Smooth muscle cell (in vitro differentiated cells): ENCODE measurements at regions not wholly inside any gene's neighbourhood (a gene's known extent, or its start where the extent isn't known, plus 50 kb on each side); places are given as distances from the start of the nearest gene placed in this dataset.

Experiments used
- DNase-seq: peaks from one replicate; lab custom pipeline; 2025; ENCODE audit not compliant: unreplicated experiment; lab: John Stamatoyannopoulos, UW
- H2AFZ ChIP-seq: fragments of 200-600 bp; sonication (generic); 2 replicates; pipeline ENCODE4 v1.6.0; 2016; ENCODE audit warnings: antibody characterized with exemption, low read depth, mild to moderate bottlenecking
- H3F3A ChIP-seq: fragments of 200-600 bp; sonication (generic); 2 replicates; pipeline ENCODE4 v1.6.0; 2017; ENCODE audit warnings: antibody characterized with exemption, low read depth
- H3K27ac ChIP-seq: fragments of 200-600 bp; sonication (generic); 2 replicates; pipeline ENCODE4 v1.5.1; 2016; ENCODE audit warnings: low read depth, mild to moderate bottlenecking
- H3K27me3 ChIP-seq: fragments of 200-600 bp; sonication (generic); 2 replicates; pipeline ENCODE4 v1.6.1; 2016; ENCODE audit warnings: low read depth, mild to moderate bottlenecking
- H3K36me3 ChIP-seq: fragments of 200-600 bp; sonication (generic); 2 replicates; pipeline ENCODE4 v1.5.1; 2016; ENCODE audit warnings: low read depth
- H3K4me1 ChIP-seq: fragments of 200-600 bp; sonication (generic); 2 replicates; pipeline ENCODE4 v1.5.1; 2016; ENCODE audit warnings: low read depth
- H3K4me2 ChIP-seq: fragments of 200-600 bp; sonication (generic); 2 replicates; pipeline ENCODE4 v1.6.0; 2016; ENCODE audit warnings: mild to moderate bottlenecking
- H3K4me3 ChIP-seq: fragments of 200-600 bp; sonication (generic); 2 replicates; pipeline ENCODE4 v1.5.1; 2016; ENCODE audit warnings: mild to moderate bottlenecking
- H3K79me2 ChIP-seq: fragments of 200-600 bp; sonication (generic); 2 replicates; pipeline ENCODE4 v1.6.0; 2016; ENCODE audit warnings: low read depth, mild to moderate bottlenecking
- H3K9ac ChIP-seq: fragments of 200-600 bp; sonication (generic); 2 replicates; pipeline ENCODE4 v1.6.0; 2016; ENCODE audit warnings: low read depth
- H3K9me3 ChIP-seq: fragments of 200-600 bp; sonication (generic); replicated peaks from 2 replicates; pipeline ENCODE4 v1.5.1; 2016; ENCODE audit warnings: low read depth
- H4K20me1 ChIP-seq: fragments of 200-600 bp; sonication (generic); 2 replicates; pipeline ENCODE4 v1.6.0; 2016; ENCODE audit warnings: low read depth
- WGBS: methylation state at CpG from one replicate; pipeline ENCODE4 v1.1.7; 2016; ENCODE audit warnings: low lambda C conversion rate; 5-methylcytosine and 5-hydroxymethylcytosine counted together
- TF ChIP-seq, protein P1 (sequence below): fragments of 200-600 bp; sonication (generic); IDR thresholded peaks from 2 replicates; pipeline ENCODE4 v1.5.1; 2017; ENCODE audit warnings: borderline replicate concordance, mild to moderate bottlenecking, antibody characterized with exemption; ENCODE audit not compliant: insufficient read depth, poor library complexity, severe bottlenecking

DNA sequence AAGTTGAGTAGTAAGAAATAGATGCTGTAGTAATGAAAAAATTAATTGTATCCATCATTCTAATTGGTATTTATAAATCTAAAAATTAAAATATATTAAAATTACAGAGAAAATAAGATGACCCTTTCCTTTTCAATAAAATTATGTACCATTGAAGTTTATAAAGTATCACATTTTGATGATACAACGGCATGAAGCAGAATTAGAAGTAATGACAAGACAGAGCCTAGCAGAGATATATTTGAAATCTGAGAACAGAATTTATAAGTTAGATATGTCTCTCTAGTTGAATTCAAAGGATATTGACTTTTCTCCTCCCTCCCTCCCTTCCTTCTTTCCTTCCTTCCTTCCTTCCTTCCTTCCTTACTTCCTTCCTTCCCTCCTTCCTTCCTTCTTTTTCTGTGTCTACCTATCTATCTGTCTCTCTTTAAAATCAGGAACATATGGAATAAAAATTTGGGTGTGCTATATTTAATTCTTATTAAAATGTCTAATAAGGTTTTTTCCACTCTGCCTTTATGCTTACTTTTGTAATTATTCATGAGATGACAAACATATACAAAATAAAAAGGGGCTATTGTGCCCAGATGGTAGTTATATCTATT, 258.5 kb upstream of the CD180 start:
- H3K9me3 ChIP-seq: no peaks in the 10 kb centered on the region
- H3K4me3 ChIP-seq: no peak overlapping the region
- TF ChIP-seq, protein P1, sequence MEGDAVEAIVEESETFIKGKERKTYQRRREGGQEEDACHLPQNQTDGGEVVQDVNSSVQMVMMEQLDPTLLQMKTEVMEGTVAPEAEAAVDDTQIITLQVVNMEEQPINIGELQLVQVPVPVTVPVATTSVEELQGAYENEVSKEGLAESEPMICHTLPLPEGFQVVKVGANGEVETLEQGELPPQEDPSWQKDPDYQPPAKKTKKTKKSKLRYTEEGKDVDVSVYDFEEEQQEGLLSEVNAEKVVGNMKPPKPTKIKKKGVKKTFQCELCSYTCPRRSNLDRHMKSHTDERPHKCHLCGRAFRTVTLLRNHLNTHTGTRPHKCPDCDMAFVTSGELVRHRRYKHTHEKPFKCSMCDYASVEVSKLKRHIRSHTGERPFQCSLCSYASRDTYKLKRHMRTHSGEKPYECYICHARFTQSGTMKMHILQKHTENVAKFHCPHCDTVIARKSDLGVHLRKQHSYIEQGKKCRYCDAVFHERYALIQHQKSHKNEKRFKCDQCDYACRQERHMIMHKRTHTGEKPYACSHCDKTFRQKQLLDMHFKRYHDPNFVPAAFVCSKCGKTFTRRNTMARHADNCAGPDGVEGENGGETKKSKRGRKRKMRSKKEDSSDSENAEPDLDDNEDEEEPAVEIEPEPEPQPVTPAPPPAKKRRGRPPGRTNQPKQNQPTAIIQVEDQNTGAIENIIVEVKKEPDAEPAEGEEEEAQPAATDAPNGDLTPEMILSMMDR: no peak
- no peaks in the 10 kb centered on the region for H3F3A ChIP-seq
- no peak overlapping the region for H3K27ac ChIP-seq
- H3K9ac ChIP-seq: no peak overlapping the region
- H3K36me3 ChIP-seq: no peaks in the 10 kb centered on the region
- WGBS: 96% methylated on average over 1 of the region's 1 CpG
- H3K27me3 ChIP-seq: no peaks in the 10 kb centered on the region
- no peaks in the 10 kb centered on the region for H3K79me2 ChIP-seq
- H3K4me1 ChIP-seq: no peaks in the 10 kb centered on the region
- no peak overlapping the region for H2AFZ ChIP-seq
- DNase-seq: no peak
- H3K4me2 ChIP-seq: no peak overlapping the region
- no peaks in the 10 kb centered on the region for H4K20me1 ChIP-seq

DNA sequence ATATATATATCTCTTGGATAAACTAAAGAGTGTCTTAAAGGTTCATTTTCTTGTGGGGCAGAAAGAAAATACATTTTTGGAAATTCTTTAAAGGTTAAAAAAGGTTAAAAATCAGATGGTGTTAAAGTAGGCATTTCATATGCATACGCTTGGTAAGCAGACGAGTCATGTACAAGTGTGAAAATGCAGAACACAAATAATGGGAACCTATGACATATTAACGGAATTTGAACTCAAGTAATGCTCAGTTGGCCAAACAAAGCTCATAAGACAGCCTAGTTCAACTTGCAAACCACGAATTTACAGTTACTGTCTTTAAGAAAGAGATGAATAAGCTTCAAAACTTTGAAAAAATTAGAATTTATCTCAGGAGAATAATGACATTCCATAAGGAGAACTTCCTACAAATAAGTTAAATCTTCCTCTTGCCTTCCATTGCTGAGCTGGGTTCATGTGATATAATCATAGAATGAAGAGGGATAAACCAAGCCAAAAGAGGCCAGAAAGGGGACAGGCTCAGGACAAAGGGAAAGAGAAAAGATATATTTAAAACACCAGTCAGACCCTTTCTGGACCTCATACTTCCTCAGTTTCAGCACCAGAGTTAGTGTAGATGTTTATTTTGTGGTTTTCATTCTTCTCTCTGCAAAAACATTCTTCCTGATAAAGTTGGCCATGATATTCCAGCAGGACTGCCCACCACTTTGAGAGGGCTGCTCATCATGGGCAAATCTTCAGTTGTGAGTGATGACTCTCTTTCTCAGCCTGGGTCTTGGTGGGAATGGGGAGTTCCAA, 256.7 kb upstream of the CD180 start:
- Histone ChIP-seq H3K9ac (no peak overlapping the region), H3K27ac (no peak overlapping the region), H3K79me2 (no peaks in the 10 kb centered on the region), H3K4me1 (no peaks in the 10 kb centered on the region), H2AFZ (no peak overlapping the region), H4K20me1 (no peaks in the 10 kb centered on the region), H3K4me3 (no peak overlapping the region), H3K27me3 (no peaks in the 10 kb centered on the region), H3K36me3 (no peaks in the 10 kb centered on the region), H3K4me2 (peak overlapping the region; percentile 40), H3F3A (no peaks in the 10 kb centered on the region), H3K9me3 (no peaks in the 10 kb centered on the region)
- TF ChIP-seq, protein P1: no peak
- DNase-seq: no peak
- WGBS: 58% methylated on average over 4 of the region's 4 CpGs

DNA sequence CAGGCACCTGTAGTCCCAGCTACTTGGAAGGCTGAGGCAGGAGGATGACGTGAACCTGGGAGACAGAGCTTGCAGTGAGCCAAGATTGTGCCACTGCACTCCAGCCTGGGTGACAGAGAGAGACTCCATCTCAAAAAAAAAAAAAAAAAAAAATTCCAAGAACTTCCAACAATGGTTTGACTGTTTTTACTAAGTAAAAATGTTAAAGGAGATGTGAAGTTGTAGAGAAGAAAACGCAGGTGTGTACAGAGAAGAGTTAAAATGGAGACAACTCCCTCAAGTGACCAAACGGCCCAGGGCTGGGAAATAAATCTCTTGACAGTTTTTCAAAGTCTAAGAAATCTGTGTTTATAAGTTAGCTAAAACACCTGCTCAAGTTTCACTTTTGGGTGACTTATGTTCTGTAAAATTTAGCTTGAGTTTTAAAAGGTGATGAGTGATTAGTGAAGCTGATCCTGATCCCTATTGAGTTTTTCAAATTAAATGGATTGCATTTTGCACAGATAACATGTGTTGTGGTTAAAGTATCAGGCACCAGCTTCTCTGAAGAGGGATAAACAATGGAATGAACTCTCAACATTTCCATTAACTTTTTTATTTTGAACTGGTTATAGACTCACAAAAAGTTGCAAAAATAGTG, 255.2 kb upstream of the CD180 start:
- TF ChIP-seq, protein P1: no peak
- Histone ChIP-seq H3K9me3 (no peaks in the 10 kb centered on the region), H3K27me3 (no peaks in the 10 kb centered on the region), H3K4me2 (peak overlapping the region; percentile 50), H3K4me1 (no peaks in the 10 kb centered on the region), H3K79me2 (no peaks in the 10 kb centered on the region), H4K20me1 (no peaks in the 10 kb centered on the region), H3K27ac (no peak overlapping the region), H3F3A (no peaks in the 10 kb centered on the region), H3K4me3 (no peak overlapping the region), H3K9ac (no peak overlapping the region), H3K36me3 (no peaks in the 10 kb centered on the region), H2AFZ (no peak overlapping the region)
- no peak for DNase-seq
- WGBS: 72% methylated on average over 3 of the region's 3 CpGs
